WTC11 (cell line): ENCODE measurements at regions not wholly inside any gene's neighbourhood (a gene's known extent, or its start where the extent isn't known, plus 50 kb on each side); places are given as distances from the start of the nearest gene placed in this dataset.

Experiments used
- ATAC-seq: fragments of 200-7000 bp; cut with Tn5 transposase; 2 replicates; pipeline ENCODE4 v1.10.0; 2021; ENCODE audit warnings: mild to moderate bottlenecking, moderate library complexity
- CTCF ChIA-PET: fragments of 300-600 bp; sonication (Branson Sonifier 250); formaldehyde crosslinking; loops from one replicate; lab custom pipeline; 2021; ENCODE audit warnings: antibody characterized with exemption; lab: Charles Lee
- POLR2A ChIA-PET: fragments of 350-600 bp; sonication (Branson Sonifier 250); formaldehyde crosslinking; loops from one replicate; lab custom pipeline; 2021; ENCODE audit warnings: antibody characterized with exemption; lab: Charles Lee
- DNase-seq: peaks from one replicate; pipeline ENCODE4 v3.0.0; 2021; ENCODE audit warnings: low spot score
- H3K27ac Mint-ChIP-seq: 2 replicates; pipeline ENCODE4 v1.8.0; 2021; ENCODE audit warnings: mixed read lengths
- H3K27me3 Mint-ChIP-seq: 2 replicates; pipeline ENCODE4 v1.8.0; 2021; ENCODE audit warnings: low read depth, mild to moderate bottlenecking, moderate library complexity, mixed read lengths
- H3K36me3 Mint-ChIP-seq: 2 replicates; pipeline ENCODE4 v1.8.0; 2021; ENCODE audit warnings: mixed read lengths
- H3K4me1 Mint-ChIP-seq: 2 replicates; pipeline ENCODE4 v1.8.0; 2022; ENCODE audit warnings: mixed read lengths
- H3K4me3 Mint-ChIP-seq: 2 replicates; pipeline ENCODE4 v1.8.0; 2021; ENCODE audit warnings: mild to moderate bottlenecking, moderate library complexity, mixed read lengths
- H3K9me3 Mint-ChIP-seq: 2 replicates; pipeline ENCODE4 v1.8.0; 2021; ENCODE audit warnings: mixed read lengths
- ATF1 ChIP-seq: sonication (generic); formaldehyde crosslinking; IDR thresholded peaks from 2 replicates; pipeline ENCODE4 v1.8.1; 2023; ENCODE audit warnings: mild to moderate bottlenecking, moderate library complexity, missing genetic modification reagents
- ELF4 ChIP-seq: sonication (generic); formaldehyde crosslinking; IDR thresholded peaks from 2 replicates; pipeline ENCODE4 v1.8.1; 2022; ENCODE audit warnings: low read depth, mild to moderate bottlenecking, moderate library complexity, missing genetic modification reagents
- FOXJ3 ChIP-seq: sonication (generic); formaldehyde crosslinking; IDR thresholded peaks from 2 replicates; pipeline ENCODE4 v1.9.0; 2021; ENCODE audit warnings: missing genetic modification reagents, mild to moderate bottlenecking, borderline replicate concordance
- FOXP1 ChIP-seq: sonication (generic); formaldehyde crosslinking; IDR thresholded peaks from 2 replicates; pipeline ENCODE4 v1.8.0; 2022; ENCODE audit warnings: missing genetic modification reagents, mild to moderate bottlenecking, moderate library complexity, borderline replicate concordance
- GRHL2 ChIP-seq: fragments of 250-450 bp; sonication (Bioruptor Pico); IDR thresholded peaks from 2 replicates; pipeline ENCODE4 v1.8.0; 2022; ENCODE audit warnings: mild to moderate bottlenecking, moderate library complexity; ENCODE audit not compliant: insufficient replicate concordance, severe bottlenecking
- JAZF1 ChIP-seq: fragments of 250-450 bp; sonication (Bioruptor Pico); IDR thresholded peaks from 2 replicates; pipeline ENCODE4 v1.9.0; 2021; ENCODE audit warnings: moderate library complexity, mild to moderate bottlenecking, inconsistent platforms
- MYBL2 ChIP-seq: sonication (generic); formaldehyde crosslinking; IDR thresholded peaks from 2 replicates; pipeline ENCODE4 v1.8.1; 2023; ENCODE audit warnings: mild to moderate bottlenecking, moderate library complexity, missing genetic modification reagents
- NR2C2 ChIP-seq: sonication (generic); formaldehyde crosslinking; IDR thresholded peaks from 2 replicates; pipeline ENCODE4 v1.8.0; 2022; ENCODE audit warnings: mild to moderate bottlenecking, missing genetic modification reagents
- OVOL2 ChIP-seq: fragments of 250-450 bp; sonication (Bioruptor Pico); IDR thresholded peaks from 2 replicates; pipeline ENCODE4 v1.9.0; 2021; ENCODE audit warnings: mild to moderate bottlenecking, borderline replicate concordance
- SMAD3 ChIP-seq: sonication (generic); formaldehyde crosslinking; IDR thresholded peaks from 2 replicates; pipeline ENCODE4 v1.8.0; 2022; ENCODE audit warnings: missing genetic modification reagents, mild to moderate bottlenecking, borderline replicate concordance
- TEAD4 ChIP-seq: sonication (generic); formaldehyde crosslinking; IDR thresholded peaks from 2 replicates; pipeline ENCODE4 v1.8.0; 2022; ENCODE audit warnings: mild to moderate bottlenecking, missing genetic modification reagents
- TP53 ChIP-seq: sonication (generic); formaldehyde crosslinking; IDR thresholded peaks from 2 replicates; pipeline ENCODE4 v1.8.1; 2023; ENCODE audit warnings: mild to moderate bottlenecking, missing genetic modification reagents
- ZNF232 ChIP-seq: sonication (generic); formaldehyde crosslinking; IDR thresholded peaks from 2 replicates; pipeline ENCODE4 v1.8.0; 2022; ENCODE audit warnings: mild to moderate bottlenecking, missing genetic modification reagents
- ZNF671 ChIP-seq: fragments of 250-450 bp; sonication (Bioruptor Pico); IDR thresholded peaks from 2 replicates; pipeline ENCODE4 v1.8.0; 2021; ENCODE audit warnings: mild to moderate bottlenecking
- TF ChIP-seq, protein P1 (sequence below): sonication (generic); formaldehyde crosslinking; IDR thresholded peaks from 2 replicates; pipeline ENCODE4 v1.8.0; 2023; ENCODE audit warnings: missing genetic modification reagents, mild to moderate bottlenecking, borderline replicate concordance
- TF ChIP-seq, protein P2 (sequence below): sonication (generic); formaldehyde crosslinking; IDR thresholded peaks from 2 replicates; pipeline ENCODE4 v1.8.1; 2023; ENCODE audit warnings: mild to moderate bottlenecking, missing genetic modification reagents
- TF ChIP-seq, protein P3 (sequence below): fragments of 250-450 bp; sonication (Bioruptor Pico); IDR thresholded peaks from 2 replicates; pipeline ENCODE4 v2.1.2; 2022; ENCODE audit warnings: mild to moderate bottlenecking, moderate library complexity
- TF ChIP-seq, protein P4 (sequence below): sonication (generic); formaldehyde crosslinking; IDR thresholded peaks from 2 replicates; pipeline ENCODE4 v1.8.0; 2023; ENCODE audit warnings: mild to moderate bottlenecking, missing genetic modification reagents
- TF ChIP-seq, protein P5 (sequence below): fragments of 200-600 bp; IDR thresholded peaks from 2 replicates; pipeline ENCODE4 v1.8.0; 2022; ENCODE audit warnings: antibody characterized with exemption
- TF ChIP-seq, protein P6 (sequence below): sonication (generic); formaldehyde crosslinking; IDR thresholded peaks from 2 replicates; pipeline ENCODE4 v1.8.1; 2023; ENCODE audit warnings: mild to moderate bottlenecking, missing genetic modification reagents, borderline replicate concordance

DNA sequence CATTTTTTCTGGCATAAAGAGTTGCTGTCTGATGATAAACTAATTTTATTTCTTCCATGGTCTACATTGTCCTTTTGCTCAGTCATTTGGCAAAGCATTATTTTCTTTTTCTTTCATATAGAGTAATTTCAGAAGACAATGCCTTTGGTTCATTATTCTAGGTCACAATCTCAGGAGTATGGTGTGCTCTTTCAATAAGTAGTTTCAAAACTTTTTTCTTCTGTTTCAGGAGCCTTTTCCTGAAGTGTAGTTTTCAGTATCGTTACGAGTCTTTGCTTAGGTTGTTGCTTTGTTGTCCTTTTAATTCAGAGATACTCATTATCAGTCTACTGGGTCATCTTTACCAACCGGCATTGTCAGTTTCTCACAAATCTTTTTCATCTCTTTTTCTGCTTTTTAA is 100.4 kb upstream of the GPC1 start (continued):
- TF ChIP-seq, protein P1, sequence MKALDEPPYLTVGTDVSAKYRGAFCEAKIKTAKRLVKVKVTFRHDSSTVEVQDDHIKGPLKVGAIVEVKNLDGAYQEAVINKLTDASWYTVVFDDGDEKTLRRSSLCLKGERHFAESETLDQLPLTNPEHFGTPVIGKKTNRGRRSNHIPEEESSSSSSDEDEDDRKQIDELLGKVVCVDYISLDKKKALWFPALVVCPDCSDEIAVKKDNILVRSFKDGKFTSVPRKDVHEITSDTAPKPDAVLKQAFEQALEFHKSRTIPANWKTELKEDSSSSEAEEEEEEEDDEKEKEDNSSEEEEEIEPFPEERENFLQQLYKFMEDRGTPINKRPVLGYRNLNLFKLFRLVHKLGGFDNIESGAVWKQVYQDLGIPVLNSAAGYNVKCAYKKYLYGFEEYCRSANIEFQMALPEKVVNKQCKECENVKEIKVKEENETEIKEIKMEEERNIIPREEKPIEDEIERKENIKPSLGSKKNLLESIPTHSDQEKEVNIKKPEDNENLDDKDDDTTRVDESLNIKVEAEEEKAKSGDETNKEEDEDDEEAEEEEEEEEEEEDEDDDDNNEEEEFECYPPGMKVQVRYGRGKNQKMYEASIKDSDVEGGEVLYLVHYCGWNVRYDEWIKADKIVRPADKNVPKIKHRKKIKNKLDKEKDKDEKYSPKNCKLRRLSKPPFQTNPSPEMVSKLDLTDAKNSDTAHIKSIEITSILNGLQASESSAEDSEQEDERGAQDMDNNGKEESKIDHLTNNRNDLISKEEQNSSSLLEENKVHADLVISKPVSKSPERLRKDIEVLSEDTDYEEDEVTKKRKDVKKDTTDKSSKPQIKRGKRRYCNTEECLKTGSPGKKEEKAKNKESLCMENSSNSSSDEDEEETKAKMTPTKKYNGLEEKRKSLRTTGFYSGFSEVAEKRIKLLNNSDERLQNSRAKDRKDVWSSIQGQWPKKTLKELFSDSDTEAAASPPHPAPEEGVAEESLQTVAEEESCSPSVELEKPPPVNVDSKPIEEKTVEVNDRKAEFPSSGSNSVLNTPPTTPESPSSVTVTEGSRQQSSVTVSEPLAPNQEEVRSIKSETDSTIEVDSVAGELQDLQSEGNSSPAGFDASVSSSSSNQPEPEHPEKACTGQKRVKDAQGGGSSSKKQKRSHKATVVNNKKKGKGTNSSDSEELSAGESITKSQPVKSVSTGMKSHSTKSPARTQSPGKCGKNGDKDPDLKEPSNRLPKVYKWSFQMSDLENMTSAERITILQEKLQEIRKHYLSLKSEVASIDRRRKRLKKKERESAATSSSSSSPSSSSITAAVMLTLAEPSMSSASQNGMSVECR: no peak
- TF ChIP-seq MYBL2 (CRISPR knock-in tag): no peak
- TF ChIP-seq JAZF1 (CRISPR knock-in tag): no peak

DNA sequence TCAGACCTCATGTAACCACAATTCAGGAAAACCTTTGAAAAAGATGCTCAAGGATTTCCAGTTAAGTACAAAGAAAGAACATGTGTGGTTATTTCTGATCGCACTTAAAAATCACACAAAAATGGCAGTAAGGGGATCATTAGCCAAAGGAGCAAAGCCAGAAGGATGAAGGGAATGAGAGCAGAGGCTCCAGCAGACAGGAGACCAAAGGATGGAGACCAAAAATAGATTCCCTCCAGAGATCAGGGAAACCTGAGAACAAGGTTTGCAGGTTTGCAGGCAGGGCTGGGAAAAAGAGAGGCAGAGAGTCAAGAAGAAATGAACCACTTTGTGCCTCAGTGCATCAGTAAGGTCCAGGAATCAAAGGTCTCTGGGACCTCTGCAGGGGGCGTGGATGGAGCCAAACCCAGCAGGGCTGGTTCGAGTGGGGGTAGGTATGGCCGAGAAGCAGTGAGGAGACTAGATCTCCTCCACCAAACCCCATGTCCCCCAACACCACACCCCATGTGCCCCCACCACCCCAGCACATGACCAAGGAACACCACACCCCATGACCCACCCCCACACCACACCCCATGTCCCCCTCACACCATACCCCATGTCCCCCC is 98.5 kb upstream of the GPC1 start:
- no peaks in the 10 kb centered on the region for H3K4me1 Mint-ChIP-seq
- ChIA-PET POLR2A (no interaction called here), CTCF (no interaction called here)
- DNase-seq (no peak), ATAC-seq (no peak)
- no peak overlapping the region for H3K4me3 Mint-ChIP-seq
- peaks cover 7% of the 10 kb centered on the region for H3K27me3 Mint-ChIP-seq
- no peak overlapping the region for H3K27ac Mint-ChIP-seq
- H3K9me3 Mint-ChIP-seq: peaks cover 29% of the 10 kb centered on the region
- H3K36me3 Mint-ChIP-seq: peaks cover 2% of the 10 kb centered on the region
- no peak for TF ChIP-seq ELF4 (CRISPR knock-in tag)
- TF ChIP-seq, protein P2, sequence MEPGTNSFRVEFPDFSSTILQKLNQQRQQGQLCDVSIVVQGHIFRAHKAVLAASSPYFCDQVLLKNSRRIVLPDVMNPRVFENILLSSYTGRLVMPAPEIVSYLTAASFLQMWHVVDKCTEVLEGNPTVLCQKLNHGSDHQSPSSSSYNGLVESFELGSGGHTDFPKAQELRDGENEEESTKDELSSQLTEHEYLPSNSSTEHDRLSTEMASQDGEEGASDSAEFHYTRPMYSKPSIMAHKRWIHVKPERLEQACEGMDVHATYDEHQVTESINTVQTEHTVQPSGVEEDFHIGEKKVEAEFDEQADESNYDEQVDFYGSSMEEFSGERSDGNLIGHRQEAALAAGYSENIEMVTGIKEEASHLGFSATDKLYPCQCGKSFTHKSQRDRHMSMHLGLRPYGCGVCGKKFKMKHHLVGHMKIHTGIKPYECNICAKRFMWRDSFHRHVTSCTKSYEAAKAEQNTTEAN: no peak
- TF ChIP-seq SMAD3 (CRISPR knock-in tag): no peak
- TF ChIP-seq ZNF232 (CRISPR knock-in tag): no peak
- TF ChIP-seq, protein P3, sequence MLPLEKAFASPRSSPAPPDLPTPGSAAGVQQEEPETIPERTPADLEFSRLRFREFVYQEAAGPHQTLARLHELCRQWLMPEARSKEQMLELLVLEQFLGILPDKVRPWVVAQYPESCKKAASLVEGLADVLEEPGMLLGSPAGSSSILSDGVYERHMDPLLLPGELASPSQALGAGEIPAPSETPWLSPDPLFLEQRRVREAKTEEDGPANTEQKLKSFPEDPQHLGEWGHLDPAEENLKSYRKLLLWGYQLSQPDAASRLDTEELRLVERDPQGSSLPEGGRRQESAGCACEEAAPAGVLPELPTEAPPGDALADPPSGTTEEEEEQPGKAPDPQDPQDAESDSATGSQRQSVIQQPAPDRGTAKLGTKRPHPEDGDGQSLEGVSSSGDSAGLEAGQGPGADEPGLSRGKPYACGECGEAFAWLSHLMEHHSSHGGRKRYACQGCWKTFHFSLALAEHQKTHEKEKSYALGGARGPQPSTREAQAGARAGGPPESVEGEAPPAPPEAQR (CRISPR knock-in tag): no peak
- no peak for TF ChIP-seq TP53 (CRISPR knock-in tag)
- TF ChIP-seq GRHL2 (CRISPR knock-in tag): no peak
- TF ChIP-seq TEAD4 (CRISPR knock-in tag): no peak
- TF ChIP-seq, protein P4, sequence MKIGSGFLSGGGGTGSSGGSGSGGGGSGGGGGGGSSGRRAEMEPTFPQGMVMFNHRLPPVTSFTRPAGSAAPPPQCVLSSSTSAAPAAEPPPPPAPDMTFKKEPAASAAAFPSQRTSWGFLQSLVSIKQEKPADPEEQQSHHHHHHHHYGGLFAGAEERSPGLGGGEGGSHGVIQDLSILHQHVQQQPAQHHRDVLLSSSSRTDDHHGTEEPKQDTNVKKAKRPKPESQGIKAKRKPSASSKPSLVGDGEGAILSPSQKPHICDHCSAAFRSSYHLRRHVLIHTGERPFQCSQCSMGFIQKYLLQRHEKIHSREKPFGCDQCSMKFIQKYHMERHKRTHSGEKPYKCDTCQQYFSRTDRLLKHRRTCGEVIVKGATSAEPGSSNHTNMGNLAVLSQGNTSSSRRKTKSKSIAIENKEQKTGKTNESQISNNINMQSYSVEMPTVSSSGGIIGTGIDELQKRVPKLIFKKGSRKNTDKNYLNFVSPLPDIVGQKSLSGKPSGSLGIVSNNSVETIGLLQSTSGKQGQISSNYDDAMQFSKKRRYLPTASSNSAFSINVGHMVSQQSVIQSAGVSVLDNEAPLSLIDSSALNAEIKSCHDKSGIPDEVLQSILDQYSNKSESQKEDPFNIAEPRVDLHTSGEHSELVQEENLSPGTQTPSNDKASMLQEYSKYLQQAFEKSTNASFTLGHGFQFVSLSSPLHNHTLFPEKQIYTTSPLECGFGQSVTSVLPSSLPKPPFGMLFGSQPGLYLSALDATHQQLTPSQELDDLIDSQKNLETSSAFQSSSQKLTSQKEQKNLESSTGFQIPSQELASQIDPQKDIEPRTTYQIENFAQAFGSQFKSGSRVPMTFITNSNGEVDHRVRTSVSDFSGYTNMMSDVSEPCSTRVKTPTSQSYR (CRISPR knock-in tag): no peak
- no peak for TF ChIP-seq NR2C2 (CRISPR knock-in tag)
- TF ChIP-seq ZNF671 (CRISPR knock-in tag): no peak
- TF ChIP-seq FOXJ3 (CRISPR knock-in tag): no peak
- TF ChIP-seq, protein P5, sequence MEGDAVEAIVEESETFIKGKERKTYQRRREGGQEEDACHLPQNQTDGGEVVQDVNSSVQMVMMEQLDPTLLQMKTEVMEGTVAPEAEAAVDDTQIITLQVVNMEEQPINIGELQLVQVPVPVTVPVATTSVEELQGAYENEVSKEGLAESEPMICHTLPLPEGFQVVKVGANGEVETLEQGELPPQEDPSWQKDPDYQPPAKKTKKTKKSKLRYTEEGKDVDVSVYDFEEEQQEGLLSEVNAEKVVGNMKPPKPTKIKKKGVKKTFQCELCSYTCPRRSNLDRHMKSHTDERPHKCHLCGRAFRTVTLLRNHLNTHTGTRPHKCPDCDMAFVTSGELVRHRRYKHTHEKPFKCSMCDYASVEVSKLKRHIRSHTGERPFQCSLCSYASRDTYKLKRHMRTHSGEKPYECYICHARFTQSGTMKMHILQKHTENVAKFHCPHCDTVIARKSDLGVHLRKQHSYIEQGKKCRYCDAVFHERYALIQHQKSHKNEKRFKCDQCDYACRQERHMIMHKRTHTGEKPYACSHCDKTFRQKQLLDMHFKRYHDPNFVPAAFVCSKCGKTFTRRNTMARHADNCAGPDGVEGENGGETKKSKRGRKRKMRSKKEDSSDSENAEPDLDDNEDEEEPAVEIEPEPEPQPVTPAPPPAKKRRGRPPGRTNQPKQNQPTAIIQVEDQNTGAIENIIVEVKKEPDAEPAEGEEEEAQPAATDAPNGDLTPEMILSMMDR: no peak
- no peak for TF ChIP-seq ATF1
- TF ChIP-seq FOXP1: no peak
- TF ChIP-seq, protein P6, sequence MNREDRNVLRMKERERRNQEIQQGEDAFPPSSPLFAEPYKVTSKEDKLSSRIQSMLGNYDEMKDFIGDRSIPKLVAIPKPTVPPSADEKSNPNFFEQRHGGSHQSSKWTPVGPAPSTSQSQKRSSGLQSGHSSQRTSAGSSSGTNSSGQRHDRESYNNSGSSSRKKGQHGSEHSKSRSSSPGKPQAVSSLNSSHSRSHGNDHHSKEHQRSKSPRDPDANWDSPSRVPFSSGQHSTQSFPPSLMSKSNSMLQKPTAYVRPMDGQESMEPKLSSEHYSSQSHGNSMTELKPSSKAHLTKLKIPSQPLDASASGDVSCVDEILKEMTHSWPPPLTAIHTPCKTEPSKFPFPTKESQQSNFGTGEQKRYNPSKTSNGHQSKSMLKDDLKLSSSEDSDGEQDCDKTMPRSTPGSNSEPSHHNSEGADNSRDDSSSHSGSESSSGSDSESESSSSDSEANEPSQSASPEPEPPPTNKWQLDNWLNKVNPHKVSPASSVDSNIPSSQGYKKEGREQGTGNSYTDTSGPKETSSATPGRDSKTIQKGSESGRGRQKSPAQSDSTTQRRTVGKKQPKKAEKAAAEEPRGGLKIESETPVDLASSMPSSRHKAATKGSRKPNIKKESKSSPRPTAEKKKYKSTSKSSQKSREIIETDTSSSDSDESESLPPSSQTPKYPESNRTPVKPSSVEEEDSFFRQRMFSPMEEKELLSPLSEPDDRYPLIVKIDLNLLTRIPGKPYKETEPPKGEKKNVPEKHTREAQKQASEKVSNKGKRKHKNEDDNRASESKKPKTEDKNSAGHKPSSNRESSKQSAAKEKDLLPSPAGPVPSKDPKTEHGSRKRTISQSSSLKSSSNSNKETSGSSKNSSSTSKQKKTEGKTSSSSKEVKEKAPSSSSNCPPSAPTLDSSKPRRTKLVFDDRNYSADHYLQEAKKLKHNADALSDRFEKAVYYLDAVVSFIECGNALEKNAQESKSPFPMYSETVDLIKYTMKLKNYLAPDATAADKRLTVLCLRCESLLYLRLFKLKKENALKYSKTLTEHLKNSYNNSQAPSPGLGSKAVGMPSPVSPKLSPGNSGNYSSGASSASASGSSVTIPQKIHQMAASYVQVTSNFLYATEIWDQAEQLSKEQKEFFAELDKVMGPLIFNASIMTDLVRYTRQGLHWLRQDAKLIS (CRISPR knock-in tag): no peak
- no peak for TF ChIP-seq OVOL2 (CRISPR knock-in tag)
